IMR-90 (cell line): ENCODE measurements at regions not wholly inside any gene's neighbourhood (a gene's known extent, or its start where the extent isn't known, plus 50 kb on each side); places are given as distances from the start of the nearest gene placed in this dataset.

Experiments
- ATAC-seq: fragments of 200-7000 bp; cut with Tn5 transposase; 2 replicates; pipeline ENCODE4 v1.9.1; 2020; ENCODE audit warnings: low read depth, mild to moderate bottlenecking, moderate library complexity
- BruUV-seq: library from RNA; stranded (reverse); fragments of 400-500 nt; replicated peaks from 2 replicates; lab custom pipeline; 2021; lab: Mats Ljungman, UMichigan
- CTCF ChIA-PET: fragments of 300-600 bp; formaldehyde crosslinking; extraction: SDS; loops from one replicate; lab custom pipeline; 2021; ENCODE audit warnings: antibody characterized with exemption; lab: Yijun Ruan, JAX
- POLR2A ChIA-PET: fragments of 300-600 bp; sonication (Branson Sonifier 250); formaldehyde crosslinking; loops from one replicate; lab custom pipeline; 2022; ENCODE audit warnings: antibody characterized with exemption; ENCODE audit not compliant: unreplicated experiment; lab: Charles Lee
- DNase-seq: peaks from one replicate; pipeline ENCODE4 v3.0.0; 2013
- H2AFZ ChIP-seq: replicated peaks from 2 replicates; pipeline ENCODE3; 2013; ENCODE audit warnings: low read length, mild to moderate bottlenecking; ENCODE audit not compliant: poor library complexity
- H2AK5ac ChIP-seq: 2 replicates; pipeline ENCODE4 v1.6.1; 2013; ENCODE audit warnings: low read depth, low read length, inconsistent platforms
- H2AK9ac ChIP-seq: replicated peaks from 2 replicates; pipeline ENCODE3; 2013; ENCODE audit warnings: mild to moderate bottlenecking, low read depth, low read length, moderate library complexity; ENCODE audit not compliant: poor library complexity
- H2BK120ac ChIP-seq: 2 replicates; pipeline ENCODE4 v1.6.1; 2013; ENCODE audit warnings: low read depth, low read length, inconsistent platforms
- H2BK15ac ChIP-seq: 3 replicates; pipeline ENCODE4 v1.6.1; 2013; ENCODE audit warnings: low read depth, low read length, inconsistent platforms
- H2BK20ac ChIP-seq: 2 replicates; pipeline ENCODE4 v1.6.1; 2013; ENCODE audit warnings: low read depth, mild to moderate bottlenecking, inconsistent platforms, low read length, moderate library complexity
- H2BK5ac ChIP-seq: 2 replicates; pipeline ENCODE4 v1.6.1; 2013; ENCODE audit warnings: mild to moderate bottlenecking, low read depth, low read length, inconsistent platforms; ENCODE audit not compliant: poor library complexity, severe bottlenecking
- H3K14ac ChIP-seq: replicated peaks from 2 replicates; pipeline ENCODE4 v1.6.1; 2013; ENCODE audit warnings: low read depth, low read length, inconsistent platforms
- H3K18ac ChIP-seq: 2 replicates; pipeline ENCODE4 v1.6.1; 2013; ENCODE audit warnings: low read depth, low read length, control low read depth
- H3K23ac ChIP-seq: 2 replicates; pipeline ENCODE4 v1.6.1; 2013; ENCODE audit warnings: low read depth, low read length, inconsistent platforms
- H3K27ac ChIP-seq: 2 replicates; pipeline ENCODE4 v1.5.1; 2013; ENCODE audit warnings: mild to moderate bottlenecking, control low read depth, low read length; ENCODE audit not compliant: insufficient read depth
- H3K27me3 ChIP-seq: 2 replicates; pipeline ENCODE4 v1.6.1; 2013; ENCODE audit warnings: low read length; ENCODE audit not compliant: control insufficient read depth, insufficient read depth
- H3K36me3 ChIP-seq: 2 replicates; pipeline ENCODE4 v1.6.1; 2013; ENCODE audit warnings: low read length, mixed read lengths; ENCODE audit not compliant: control insufficient read depth, insufficient read depth
- H3K4ac ChIP-seq: 2 replicates; pipeline ENCODE4 v1.6.1; 2013; ENCODE audit warnings: low read depth, low read length, inconsistent platforms
- H3K4me1 ChIP-seq: 2 replicates; pipeline ENCODE4 v1.6.1; 2013; ENCODE audit warnings: low read length, mixed read lengths; ENCODE audit not compliant: control insufficient read depth, insufficient read depth
- H3K4me2 ChIP-seq: 2 replicates; pipeline ENCODE4 v1.6.1; 2013; ENCODE audit warnings: low read depth, mild to moderate bottlenecking, control low read depth, low read length, moderate library complexity
- H3K4me3 ChIP-seq: 2 replicates; pipeline ENCODE4 v1.5.1; 2013; ENCODE audit warnings: low read depth, mild to moderate bottlenecking, control low read depth, low read length, moderate library complexity; ENCODE audit not compliant: insufficient read depth
- H3K56ac ChIP-seq: 2 replicates; pipeline ENCODE4 v1.6.1; 2013; ENCODE audit warnings: low read length, inconsistent platforms; ENCODE audit not compliant: insufficient read depth; ENCODE audit errors: extremely low read depth
- H3K79me1 ChIP-seq, 2 experiments: 2 replicates each; pipeline ENCODE4 v1.6.1; 2013; ENCODE audit warnings: low read length in 2 of 2, inconsistent platforms in 1 of 2, low read depth in 1 of 2
- H3K9ac ChIP-seq: 2 replicates; pipeline ENCODE4 v1.6.1; 2013; ENCODE audit warnings: low read depth, low read length, control low read depth
- H3K9me1 ChIP-seq: 2 replicates; pipeline ENCODE4 v1.6.1; 2013; ENCODE audit warnings: low read length, inconsistent platforms; ENCODE audit not compliant: insufficient read depth
- H3K9me3 ChIP-seq: 2 replicates; pipeline ENCODE4 v1.6.1; 2013; ENCODE audit warnings: low read length; ENCODE audit not compliant: control insufficient read depth, insufficient read depth
- H4K20me1 ChIP-seq: 2 replicates; pipeline ENCODE4 v1.6.1; 2013; ENCODE audit warnings: low read length, inconsistent platforms; ENCODE audit not compliant: insufficient read depth
- H4K5ac ChIP-seq: 2 replicates; pipeline ENCODE4 v1.6.1; 2013; ENCODE audit warnings: mild to moderate bottlenecking, low read depth, low read length, control low read depth
- H4K8ac ChIP-seq, 2 experiments: 2 replicates each; pipeline ENCODE4 v1.6.1; 2013; ENCODE audit warnings: low read depth in 2 of 2, low read length in 2 of 2, control low read depth in 1 of 2, inconsistent platforms in 1 of 2
- H4K91ac ChIP-seq: 2 replicates; pipeline ENCODE4 v1.6.1; 2013; ENCODE audit warnings: low read depth, low read length, inconsistent platforms; ENCODE audit not compliant: insufficient read depth
- BHLHE40 ChIP-seq: fragments of 150-350 bp; IDR thresholded peaks from 2 replicates; pipeline ENCODE4 v1.6.1; 2016; ENCODE audit warnings: mild to moderate bottlenecking, low read depth, low read length
- CEBPB ChIP-seq: IDR thresholded peaks from 2 replicates; pipeline ENCODE4 v1.6.1; 2012; ENCODE audit warnings: low read depth, low read length, improper control_type of control experiment
- CHD1 ChIP-seq: IDR thresholded peaks from 2 replicates; pipeline ENCODE4 v1.6.1; 2012; ENCODE audit warnings: low read depth, low read length, improper control_type of control experiment
- MAFK ChIP-seq: IDR thresholded peaks from 2 replicates; pipeline ENCODE4 v1.6.1; 2012; ENCODE audit warnings: low read depth, low read length, improper control_type of control experiment
- MAZ ChIP-seq: IDR thresholded peaks from 2 replicates; pipeline ENCODE4 v1.6.1; 2012; ENCODE audit warnings: low read depth, mild to moderate bottlenecking, low read length, improper control_type of control experiment, moderate library complexity, borderline replicate concordance
- NFE2L2 ChIP-seq: fragments of 150-350 bp; IDR thresholded peaks from 2 replicates; pipeline ENCODE4 v1.6.1; 2016; ENCODE audit warnings: low read depth, mild to moderate bottlenecking, low read length
- POLR2A ChIP-seq: IDR thresholded peaks from 2 replicates; pipeline ENCODE4 v1.6.1; 2012; ENCODE audit warnings: mild to moderate bottlenecking, low read depth, low read length
- RCOR1 ChIP-seq: IDR thresholded peaks from 2 replicates; pipeline ENCODE4 v1.6.1; 2012; ENCODE audit warnings: mild to moderate bottlenecking, low read length, improper control_type of control experiment; ENCODE audit not compliant: insufficient replicate concordance
- RFX5 ChIP-seq: IDR thresholded peaks from 2 replicates; pipeline ENCODE4 v1.8.0; 2012; ENCODE audit warnings: low read depth, mild to moderate bottlenecking, low read length, moderate library complexity
- WGBS, 2 experiments: methylation state at CpG; one replicate each; pipeline versions ENCODE4 v1.1.5 to v1.1.7; 2013; ENCODE audit warnings: missing lambda C conversion rate in 2 of 2; ENCODE audit not compliant: insufficient read length in 1 of 2; ENCODE audit errors: extremely low coverage in 2 of 2; 5-methylcytosine and 5-hydroxymethylcytosine counted together
- dilution Hi-C: fragments of 300-500 bp; cut with HindIII; formaldehyde crosslinking; loops from one replicate; pipeline ENCODE4 v1.14.3; 2018; ENCODE audit warnings: low sequenced_read_pairs; ENCODE audit not compliant: unreplicated experiment
- in situ Hi-C: fragments of 300-500 bp; cut with MboI; formaldehyde crosslinking; loops from 3 replicates; pipeline ENCODE4 v1.14.3; 2019; ENCODE audit warnings: low sequenced_read_pairs, inconsistent platforms, mixed read lengths
- intact Hi-C: fragments of 100-400 bp; cut with micrococcal nuclease; formaldehyde crosslinking; loops from 2 replicates; pipeline ENCODE4 v1.10.0; 2022
- TF ChIP-seq, protein P1 (sequence below): fragments of 150-350 bp; IDR thresholded peaks from 2 replicates; pipeline ENCODE4 v1.6.1; 2017; ENCODE audit warnings: mild to moderate bottlenecking, antibody characterized with exemption, low read length, low read depth
- TF ChIP-seq, protein P2 (sequence below): fragments of 150-350 bp; IDR thresholded peaks from 2 replicates; pipeline ENCODE4 v1.6.1; 2016; ENCODE audit warnings: low read depth, mild to moderate bottlenecking, low read length, moderate library complexity, borderline replicate concordance
- TF ChIP-seq, protein P3 (sequence below): conservative IDR thresholded peaks from 2 replicates; pipeline ENCODE4 v1.5.1; 2012; ENCODE audit warnings: mild to moderate bottlenecking, low read depth, low read length, improper control_type of control experiment

- in situ Hi-C loops, result no loop called here
- H2AK5ac ChIP-seq, result no peak overlapping the region
Measured at GRCh38 chr5:25006237-25006636, 361.5 kb upstream of the CDH10 start.

More at GRCh38 chr5:25006237-25006636, 361.5 kb upstream of the CDH10 start:
- Histone ChIP-seq H3K4me3 (no peak overlapping the region), H4K5ac (no peak overlapping the region), H2BK15ac (no peak overlapping the region), H4K20me1 (no peaks in the 10 kb centered on the region), H3K56ac (no peak overlapping the region), H3K4me1 (no peaks in the 10 kb centered on the region), H2AFZ (no peak overlapping the region), H3K4me2 (no peak overlapping the region), H4K91ac (no peak overlapping the region), H3K27ac (no peak overlapping the region), H3K18ac (no peak overlapping the region), H3K79me1 (no peaks in the 10 kb centered on the region), H2BK5ac (no peak overlapping the region), H2BK120ac (no peak overlapping the region), H3K27me3 (no peaks in the 10 kb centered on the region), H2BK20ac (no peak overlapping the region), H3K9ac (no peak overlapping the region), H3K9me1 (no peaks in the 10 kb centered on the region), H3K14ac (no peak overlapping the region), H4K8ac (no peak overlapping the region), H3K23ac (no peak overlapping the region), H2AK9ac (no peak overlapping the region), H3K9me3 (no peaks in the 10 kb centered on the region), H3K4ac (no peak overlapping the region), H3K36me3 (no peaks in the 10 kb centered on the region)
- DNase-seq (no peak), ATAC-seq (no peak)
- CTCF ChIA-PET, result no interaction called here
- dilution Hi-C loops (no loop called here), intact Hi-C loops (no loop called here)
- WGBS, 2 experiments, result 33% methylated on average over 1 of the region's 4 CpGs; no CpG with 5 or more reads in 1 of the 2 experiments
- TF ChIP-seq RFX5 (no peak), CEBPB (no peak), NFE2L2 (no peak), RCOR1 (no peak), MAFK (no peak), MAZ (no peak), CHD1 (no peak), BHLHE40 (no peak), POLR2A (no peak)
- TF ChIP-seq, protein P1, sequence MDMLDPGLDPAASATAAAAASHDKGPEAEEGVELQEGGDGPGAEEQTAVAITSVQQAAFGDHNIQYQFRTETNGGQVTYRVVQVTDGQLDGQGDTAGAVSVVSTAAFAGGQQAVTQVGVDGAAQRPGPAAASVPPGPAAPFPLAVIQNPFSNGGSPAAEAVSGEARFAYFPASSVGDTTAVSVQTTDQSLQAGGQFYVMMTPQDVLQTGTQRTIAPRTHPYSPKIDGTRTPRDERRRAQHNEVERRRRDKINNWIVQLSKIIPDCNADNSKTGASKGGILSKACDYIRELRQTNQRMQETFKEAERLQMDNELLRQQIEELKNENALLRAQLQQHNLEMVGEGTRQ, result no peak
- TF ChIP-seq, protein P2, sequence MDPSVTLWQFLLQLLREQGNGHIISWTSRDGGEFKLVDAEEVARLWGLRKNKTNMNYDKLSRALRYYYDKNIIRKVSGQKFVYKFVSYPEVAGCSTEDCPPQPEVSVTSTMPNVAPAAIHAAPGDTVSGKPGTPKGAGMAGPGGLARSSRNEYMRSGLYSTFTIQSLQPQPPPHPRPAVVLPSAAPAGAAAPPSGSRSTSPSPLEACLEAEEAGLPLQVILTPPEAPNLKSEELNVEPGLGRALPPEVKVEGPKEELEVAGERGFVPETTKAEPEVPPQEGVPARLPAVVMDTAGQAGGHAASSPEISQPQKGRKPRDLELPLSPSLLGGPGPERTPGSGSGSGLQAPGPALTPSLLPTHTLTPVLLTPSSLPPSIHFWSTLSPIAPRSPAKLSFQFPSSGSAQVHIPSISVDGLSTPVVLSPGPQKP, result no peak
- TF ChIP-seq, protein P3, sequence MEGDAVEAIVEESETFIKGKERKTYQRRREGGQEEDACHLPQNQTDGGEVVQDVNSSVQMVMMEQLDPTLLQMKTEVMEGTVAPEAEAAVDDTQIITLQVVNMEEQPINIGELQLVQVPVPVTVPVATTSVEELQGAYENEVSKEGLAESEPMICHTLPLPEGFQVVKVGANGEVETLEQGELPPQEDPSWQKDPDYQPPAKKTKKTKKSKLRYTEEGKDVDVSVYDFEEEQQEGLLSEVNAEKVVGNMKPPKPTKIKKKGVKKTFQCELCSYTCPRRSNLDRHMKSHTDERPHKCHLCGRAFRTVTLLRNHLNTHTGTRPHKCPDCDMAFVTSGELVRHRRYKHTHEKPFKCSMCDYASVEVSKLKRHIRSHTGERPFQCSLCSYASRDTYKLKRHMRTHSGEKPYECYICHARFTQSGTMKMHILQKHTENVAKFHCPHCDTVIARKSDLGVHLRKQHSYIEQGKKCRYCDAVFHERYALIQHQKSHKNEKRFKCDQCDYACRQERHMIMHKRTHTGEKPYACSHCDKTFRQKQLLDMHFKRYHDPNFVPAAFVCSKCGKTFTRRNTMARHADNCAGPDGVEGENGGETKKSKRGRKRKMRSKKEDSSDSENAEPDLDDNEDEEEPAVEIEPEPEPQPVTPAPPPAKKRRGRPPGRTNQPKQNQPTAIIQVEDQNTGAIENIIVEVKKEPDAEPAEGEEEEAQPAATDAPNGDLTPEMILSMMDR, result no peak
- BruUV-seq, result no TSS peak
- POLR2A ChIA-PET, result no interaction called here
